Naive B cell (primary cell): ENCODE measurements at regions not wholly inside any gene's neighbourhood (a gene's known extent, or its start where the extent isn't known, plus 50 kb on each side); places are given as distances from the start of the nearest gene placed in this dataset.
"Not testable (repeated sequence)": the region's sequence is repeated elsewhere in the genome, so short reads cannot be mapped to it uniquely, and the experiment has no call there.

Experiments used
- ATAC-seq, 2 donors: fragments of 150-1000 bp; cut with Tn5 transposase; 2 replicates each; pipeline ENCODE4 v1.10.0; 2021; ENCODE audit warnings: low read depth in 2 of 2, mild to moderate bottlenecking in 2 of 2, moderate library complexity in 2 of 2
- DNase-seq: peaks from one replicate; pipeline ENCODE4 v3.0.0; 2022
- H3K27ac Mint-ChIP-seq, 6 donors: one replicate each; pipeline ENCODE4 v1.8.0; 2020 to 2022; ENCODE audit warnings: mild to moderate bottlenecking in 6 of 6, mixed read lengths in 6 of 6, moderate library complexity in 5 of 6, inconsistent platforms in 2 of 6
- H3K27me3 Mint-ChIP-seq, 3 donors: one replicate each; pipeline ENCODE4 v1.8.0; 2021 to 2022; ENCODE audit warnings: mixed read lengths in 3 of 3, mild to moderate bottlenecking in 1 of 3
- H3K36me3 Mint-ChIP-seq, 2 donors: one replicate each; pipeline ENCODE4 v1.8.0; 2020 to 2022; ENCODE audit warnings: mixed read lengths in 2 of 2, inconsistent platforms in 1 of 2, mild to moderate bottlenecking in 1 of 2
- H3K4me1 Mint-ChIP-seq, 3 donors: one replicate each; pipeline ENCODE4 v1.8.0; 2020 to 2022; ENCODE audit warnings: mixed read lengths in 3 of 3, inconsistent platforms in 1 of 3, mild to moderate bottlenecking in 1 of 3, moderate library complexity in 1 of 3
- H3K4me3 Mint-ChIP-seq, 8 donors: one replicate each; pipeline ENCODE4 v1.8.0; 2020 to 2022; ENCODE audit warnings: mild to moderate bottlenecking in 8 of 8, mixed read lengths in 8 of 8, moderate library complexity in 8 of 8, inconsistent platforms in 2 of 8
- H3K9me3 Mint-ChIP-seq, 7 donors: one replicate each; pipeline ENCODE4 v1.8.0; 2020 to 2022; ENCODE audit warnings: mixed read lengths in 7 of 7, mild to moderate bottlenecking in 5 of 7, inconsistent platforms in 2 of 7, moderate library complexity in 1 of 7

GRCh38 chr6:121526282-121526681, 90.8 kb downstream of the GJA1 start:
- H3K36me3 Mint-ChIP-seq = no peaks in the 10 kb centered on the region
- no peak for ATAC-seq
- no peak overlapping the region for H3K4me3 Mint-ChIP-seq
- H3K9me3 Mint-ChIP-seq = peaks cover 0 to 2% (median 0%) of the 10 kb centered on the region in 7 donors
- no peak overlapping the region for H3K27ac Mint-ChIP-seq
- no peak for DNase-seq
- H3K4me1 Mint-ChIP-seq = no peaks in the 10 kb centered on the region
- no peaks in the 10 kb centered on the region for H3K27me3 Mint-ChIP-seq

- H3K4me1 Mint-ChIP-seq = no peaks in the 10 kb centered on the region
- DNase-seq = no peak
- ATAC-seq = no peak
- H3K27me3 Mint-ChIP-seq = no peaks in the 10 kb centered on the region
- peaks cover 0 to 5% (median 0%) of the 10 kb centered on the region in 7 donors for H3K9me3 Mint-ChIP-seq
- no peak overlapping the region for H3K4me3 Mint-ChIP-seq
- no peak overlapping the region for H3K27ac Mint-ChIP-seq
- H3K36me3 Mint-ChIP-seq = no peaks in the 10 kb centered on the region
Observed at GRCh38 chr6:121531658-121532169, 96.3 kb downstream of the GJA1 start.

- no peak overlapping the region for H3K4me3 Mint-ChIP-seq
Observed at GRCh38 chr6:121533321-121533841, 97.9 kb downstream of the GJA1 start.

GRCh38 chr6:121535777-121536176, 100.3 kb downstream of the GJA1 start:
- Mint-ChIP-seq H3K9me3 (peaks cover 0 to 5% (median 0%) of the 10 kb centered on the region in 7 donors), H3K4me1 (no peaks in the 10 kb centered on the region), H3K36me3 (no peaks in the 10 kb centered on the region), H3K27me3 (no peaks in the 10 kb centered on the region), H3K4me3 (peak overlapping the region in 1 of 8 donors; percentile 1), H3K27ac (no peak overlapping the region)
- no peak for ATAC-seq
- DNase-seq = no peak

More at GRCh38 chr6:121533321-121533841, 97.9 kb downstream of the GJA1 start:
- no peak overlapping the region for H3K27ac Mint-ChIP-seq
- no peak for ATAC-seq
- no peaks in the 10 kb centered on the region for H3K36me3 Mint-ChIP-seq
- no peaks in the 10 kb centered on the region for H3K27me3 Mint-ChIP-seq
- H3K4me1 Mint-ChIP-seq = no peaks in the 10 kb centered on the region
- H3K9me3 Mint-ChIP-seq = peaks cover 0 to 5% (median 0%) of the 10 kb centered on the region in 7 donors
- no peak for DNase-seq

- Mint-ChIP-seq H3K27me3 (no peaks in the 10 kb centered on the region), H3K27ac (no peak overlapping the region), H3K4me3 (no peak overlapping the region), H3K4me1 (no peaks in the 10 kb centered on the region), H3K9me3 (peaks cover 0 to 5% (median 0%) of the 10 kb centered on the region in 7 donors), H3K36me3 (no peaks in the 10 kb centered on the region)
- DNase-seq (no peak), ATAC-seq (no peak)
Observed at GRCh38 chr6:121536345-121536744, 100.9 kb downstream of the GJA1 start.

- Mint-ChIP-seq H3K4me3 (no peak overlapping the region), H3K27me3 (no peaks in the 10 kb centered on the region), H3K4me1 (no peaks in the 10 kb centered on the region), H3K36me3 (no peaks in the 10 kb centered on the region), H3K27ac (no peak overlapping the region), H3K9me3 (peaks cover 0 to 3% (median 0%) of the 10 kb centered on the region in 7 donors)
- DNase-seq = no peak
- no peak for ATAC-seq
Observed at GRCh38 chr6:121539439-121539838, 104.0 kb downstream of the GJA1 start.

- Mint-ChIP-seq H3K27ac (no peak overlapping the region), H3K27me3 (no peaks in the 10 kb centered on the region), H3K36me3 (no peaks in the 10 kb centered on the region), H3K4me3 (peak overlapping the region in 1 of 8 donors; percentile 44), H3K9me3 (peaks cover 0 to 3% (median 0%) of the 10 kb centered on the region in 7 donors), H3K4me1 (no peaks in the 10 kb centered on the region)
- DNase-seq = no peak
- ATAC-seq = no peak
Observed at GRCh38 chr6:121540210-121540609, 104.8 kb downstream of the GJA1 start.

GRCh38 chr6:121544691-121545090, 109.2 kb downstream of the GJA1 start:
- peaks cover 0 to 3% (median 0%) of the 10 kb centered on the region in 7 donors for H3K9me3 Mint-ChIP-seq
- no peak overlapping the region for H3K4me3 Mint-ChIP-seq
- no peak overlapping the region for H3K27ac Mint-ChIP-seq
- H3K36me3 Mint-ChIP-seq = no peaks in the 10 kb centered on the region
- no peaks in the 10 kb centered on the region for H3K27me3 Mint-ChIP-seq
- no peaks in the 10 kb centered on the region for H3K4me1 Mint-ChIP-seq
- no peak for ATAC-seq
- DNase-seq = no peak

GRCh38 chr6:121548131-121548530, 112.7 kb downstream of the GJA1 start:
- ATAC-seq = no peak
- DNase-seq = no peak
- Mint-ChIP-seq H3K4me3 (no peak overlapping the region), H3K36me3 (no peaks in the 10 kb centered on the region), H3K27ac (no peak overlapping the region), H3K9me3 (peaks cover 0 to 3% (median 0%) of the 10 kb centered on the region in 7 donors), H3K27me3 (no peaks in the 10 kb centered on the region), H3K4me1 (no peaks in the 10 kb centered on the region)

GRCh38 chr6:121549736-121550135, 114.3 kb downstream of the GJA1 start:
- H3K36me3 Mint-ChIP-seq = no peaks in the 10 kb centered on the region
- H3K4me3 Mint-ChIP-seq = no peak overlapping the region
- no peak for ATAC-seq
- H3K27ac Mint-ChIP-seq = no peak overlapping the region
- H3K4me1 Mint-ChIP-seq = no peaks in the 10 kb centered on the region
- DNase-seq = no peak
- H3K9me3 Mint-ChIP-seq = peaks cover 0 to 2% (median 0%) of the 10 kb centered on the region in 7 donors
- no peaks in the 10 kb centered on the region for H3K27me3 Mint-ChIP-seq

GRCh38 chr6:121550491-121551010, 115.1 kb downstream of the GJA1 start:
- H3K27me3 Mint-ChIP-seq = no peaks in the 10 kb centered on the region
- no peak overlapping the region for H3K27ac Mint-ChIP-seq
- H3K4me3 Mint-ChIP-seq = no peak overlapping the region
- no peaks in the 10 kb centered on the region for H3K36me3 Mint-ChIP-seq
- DNase-seq = no peak
- H3K4me1 Mint-ChIP-seq = no peaks in the 10 kb centered on the region
- no peak for ATAC-seq
- peaks cover 0 to 2% (median 0%) of the 10 kb centered on the region in 7 donors for H3K9me3 Mint-ChIP-seq

GRCh38 chr6:121555201-121555600, 119.8 kb downstream of the GJA1 start:
- Mint-ChIP-seq H3K4me1 (no peaks in the 10 kb centered on the region), H3K4me3 (no peak overlapping the region), H3K27me3 (no peaks in the 10 kb centered on the region), H3K9me3 (peaks cover 0 to 7% (median 2%) of the 10 kb centered on the region in 7 donors), H3K27ac (no peak overlapping the region), H3K36me3 (no peaks in the 10 kb centered on the region)
- ATAC-seq (no peak), DNase-seq (no peak)

- not testable (repeated sequence) for H3K4me1 Mint-ChIP-seq, H3K27ac Mint-ChIP-seq, H3K9me3 Mint-ChIP-seq, ATAC-seq, DNase-seq, H3K27me3 Mint-ChIP-seq, H3K36me3 Mint-ChIP-seq, H3K4me3 Mint-ChIP-seq
Observed at GRCh38 chr6:121556149-121556548, 120.7 kb downstream of the GJA1 start.

- Mint-ChIP-seq H3K36me3 (no peaks in the 10 kb centered on the region), H3K9me3 (peaks cover 0 to 7% (median 4%) of the 10 kb centered on the region in 7 donors), H3K27ac (no peak overlapping the region), H3K27me3 (no peaks in the 10 kb centered on the region), H3K4me1 (no peaks in the 10 kb centered on the region), H3K4me3 (no peak overlapping the region)
- no peak for ATAC-seq
- no peak for DNase-seq
Observed at GRCh38 chr6:121557146-121557940, 121.9 kb downstream of the GJA1 start.
